Neural cell (in vitro differentiated cells): ENCODE measurements at regions not wholly inside any gene's neighbourhood (a gene's known extent, or its start where the extent isn't known, plus 50 kb on each side); places are given as distances from the start of the nearest gene placed in this dataset.
"Not testable (repeated sequence)": the region's sequence is repeated elsewhere in the genome, so short reads cannot be mapped to it uniquely, and the experiment has no call there.

ENCODE experiments used
- H2AFZ ChIP-seq: fragments of 200-600, 300-800 bp; sonication (generic), shearing (Covaris generic); 2 replicates; pipeline ENCODE4 v1.6.0; 2014; ENCODE audit warnings: low read depth, mild to moderate bottlenecking, antibody characterized with exemption, low read length, moderate library complexity
- H3F3A ChIP-seq: fragments of 200-600 bp; shearing (Covaris generic); 2 replicates; pipeline ENCODE4 v1.6.1; 2016; ENCODE audit warnings: mild to moderate bottlenecking, moderate library complexity, mixed read lengths, antibody characterized with exemption, low read length; ENCODE audit not compliant: insufficient read depth, poor library complexity, severe bottlenecking
- H3K27ac ChIP-seq: fragments of 200-600, 300-800 bp; sonication (generic), shearing (Covaris generic); 2 replicates; pipeline ENCODE4 v1.5.1; 2014; ENCODE audit warnings: mild to moderate bottlenecking, low read length, moderate library complexity
- H3K27me3 ChIP-seq: fragments of 300-800, 200-600 bp; sonication (generic), shearing (Covaris generic); 2 replicates; pipeline ENCODE4 v1.6.0; 2014; ENCODE audit warnings: mild to moderate bottlenecking, low read depth, low read length, moderate library complexity; ENCODE audit not compliant: insufficient read depth
- H3K36me3 ChIP-seq: fragments of 300-800, 200-600 bp; sonication (generic), shearing (Covaris generic); 2 replicates; pipeline ENCODE4 v1.5.1; 2014; ENCODE audit warnings: mild to moderate bottlenecking, antibody characterized with exemption, low read length, moderate library complexity; ENCODE audit not compliant: insufficient read depth
- H3K4me2 ChIP-seq: fragments of 300-800, 200-600 bp; sonication (generic), shearing (Covaris generic); 2 replicates; pipeline ENCODE4 v1.6.0; 2014; ENCODE audit warnings: mild to moderate bottlenecking, low read length
- H3K4me3 ChIP-seq: fragments of 300-800, 200-600 bp; sonication (generic), shearing (Covaris generic); 2 replicates; pipeline ENCODE4 v1.5.1; 2014; ENCODE audit warnings: mild to moderate bottlenecking, low read length, moderate library complexity
- H3K79me2 ChIP-seq: fragments of 200-600 bp; shearing (Covaris generic); replicated peaks from 2 replicates; pipeline ENCODE4 v1.6.0; 2014; ENCODE audit warnings: mild to moderate bottlenecking, low read length, moderate library complexity; ENCODE audit not compliant: insufficient read depth
- H3K9ac ChIP-seq: fragments of 300-800, 200-600 bp; sonication (generic), shearing (Covaris generic); 2 replicates; pipeline ENCODE4 v1.6.1; 2016; ENCODE audit warnings: mild to moderate bottlenecking, low read length, mixed read lengths
- H3K9me2 ChIP-seq: fragments of 200-600 bp; shearing (Covaris generic); 2 replicates; pipeline ENCODE4 v1.6.1; 2016; ENCODE audit warnings: mild to moderate bottlenecking, low read length, mixed read lengths; ENCODE audit not compliant: insufficient read depth
- H3K9me3 ChIP-seq: fragments of 200-600, 300-800 bp; sonication (generic), shearing (Covaris generic); 2 replicates; pipeline ENCODE4 v1.6.1; 2016; ENCODE audit warnings: mild to moderate bottlenecking, mixed run types, low read length, moderate library complexity, mixed read lengths
- H4K20me1 ChIP-seq: fragments of 200-600 bp; shearing (Covaris generic); 2 replicates; pipeline ENCODE4 v1.6.1; 2016; ENCODE audit warnings: mild to moderate bottlenecking, mixed run types; ENCODE audit not compliant: insufficient read depth
- CTCF ChIP-seq: fragments of 450-650 bp; IDR thresholded peaks from 2 replicates; pipeline ENCODE4 v1.5.1; 2014; ENCODE audit warnings: antibody characterized with exemption, mild to moderate bottlenecking, moderate library complexity; ENCODE audit not compliant: poor library complexity, severe bottlenecking
- EP300 ChIP-seq: fragments of 450-650 bp; conservative IDR thresholded peaks from 2 replicates; pipeline ENCODE4 v1.6.1; 2014; ENCODE audit warnings: antibody characterized with exemption, mild to moderate bottlenecking, moderate library complexity; ENCODE audit not compliant: poor library complexity, severe bottlenecking
- EZH2 ChIP-seq: fragments of 200-600, 300-800 bp; shearing (Covaris generic), sonication (generic); IDR thresholded peaks from 2 replicates; pipeline ENCODE4 v1.6.1; 2014; ENCODE audit warnings: antibody characterized with exemption, low read length, borderline replicate concordance, mild to moderate bottlenecking; ENCODE audit not compliant: insufficient read depth, poor library complexity, severe bottlenecking
- MXI1 ChIP-seq: fragments of 450-650 bp; conservative IDR thresholded peaks from 2 replicates; pipeline ENCODE4 v1.6.1; 2014; ENCODE audit warnings: antibody characterized with exemption, mild to moderate bottlenecking; ENCODE audit not compliant: poor library complexity, severe bottlenecking
- POLR2AphosphoS5 ChIP-seq: IDR thresholded peaks from 2 replicates; pipeline ENCODE4 v1.6.1; 2012
- RAD21 ChIP-seq: fragments of 450-650 bp; conservative IDR thresholded peaks from 2 replicates; pipeline ENCODE4 v1.6.1; 2014; ENCODE audit warnings: antibody characterized with exemption, mild to moderate bottlenecking, moderate library complexity
- REST ChIP-seq: IDR thresholded peaks from 2 replicates; pipeline ENCODE4 v1.6.1; 2012; ENCODE audit warnings: borderline replicate concordance
- SMC3 ChIP-seq: fragments of 450-650 bp; conservative IDR thresholded peaks from 2 replicates; pipeline ENCODE4 v1.6.1; 2014; ENCODE audit warnings: antibody characterized with exemption, mild to moderate bottlenecking, moderate library complexity; ENCODE audit not compliant: poor library complexity
- TAF1 ChIP-seq: IDR thresholded peaks from 2 replicates; pipeline ENCODE4 v1.6.1; 2012; ENCODE audit warnings: low read depth

GRCh38 chr18:25473008-25473407 is 121.0 kb upstream of the ZNF521 start:
- H3K9me2 ChIP-seq: no peaks in the 10 kb centered on the region
- no peaks in the 10 kb centered on the region for H3K27me3 ChIP-seq
- H3K79me2 ChIP-seq: no peaks in the 10 kb centered on the region
- H3K9me3 ChIP-seq: peaks cover 3% of the 10 kb centered on the region
- no peak overlapping the region for H3K27ac ChIP-seq
- no peak overlapping the region for H3K9ac ChIP-seq
- H3F3A ChIP-seq: no peaks in the 10 kb centered on the region
- H3K36me3 ChIP-seq: no peaks in the 10 kb centered on the region
- H3K4me3 ChIP-seq: no peak overlapping the region
- no peak overlapping the region for H3K4me2 ChIP-seq
- no peak for TF ChIP-seq EZH2
- no peak for TF ChIP-seq POLR2AphosphoS5
- H2AFZ ChIP-seq: no peak overlapping the region
- no peaks in the 10 kb centered on the region for H4K20me1 ChIP-seq

- not testable (repeated sequence) for H3K4me3 ChIP-seq, H3K79me2 ChIP-seq, H2AFZ ChIP-seq, H3K27me3 ChIP-seq, H3K4me2 ChIP-seq, H3F3A ChIP-seq, H3K36me3 ChIP-seq, H3K9me2 ChIP-seq, H3K9ac ChIP-seq, H3K9me3 ChIP-seq, H4K20me1 ChIP-seq, H3K27ac ChIP-seq
Measured at GRCh38 chr18:25470756-25471524, 119.0 kb upstream of the ZNF521 start.

GRCh38 chr18:25470062-25470461 is 118.1 kb upstream of the ZNF521 start:
- Histone ChIP-seq H3K27ac (no peak overlapping the region), H3K9me3 (no peaks in the 10 kb centered on the region), H3K36me3 (no peaks in the 10 kb centered on the region), H3F3A (no peaks in the 10 kb centered on the region), H3K4me3 (no peak overlapping the region), H2AFZ (no peak overlapping the region), H3K9me2 (no peaks in the 10 kb centered on the region), H3K27me3 (no peaks in the 10 kb centered on the region), H3K9ac (no peak overlapping the region), H3K4me2 (no peak overlapping the region), H4K20me1 (no peaks in the 10 kb centered on the region), H3K79me2 (no peaks in the 10 kb centered on the region)
- TF ChIP-seq MXI1 (no peak), EP300 (no peak), REST (no peak), TAF1 (no peak), POLR2AphosphoS5 (no peak), SMC3 (no peak), EZH2 (no peak), RAD21 (no peak), CTCF (no peak)
